WTC11 (cell line): ENCODE measurements at regions not wholly inside any gene's neighbourhood (a gene's known extent, or its start where the extent isn't known, plus 50 kb on each side); places are given as distances from the start of the nearest gene placed in this dataset.

Source experiments
- ATAC-seq: fragments of 200-7000 bp; cut with Tn5 transposase; 2 replicates; pipeline ENCODE4 v1.10.0; 2021; ENCODE audit warnings: mild to moderate bottlenecking, moderate library complexity
- CTCF ChIA-PET: fragments of 300-600 bp; sonication (Branson Sonifier 250); formaldehyde crosslinking; loops from one replicate; lab custom pipeline; 2021; ENCODE audit warnings: antibody characterized with exemption; lab: Charles Lee
- POLR2A ChIA-PET: fragments of 350-600 bp; sonication (Branson Sonifier 250); formaldehyde crosslinking; loops from one replicate; lab custom pipeline; 2021; ENCODE audit warnings: antibody characterized with exemption; lab: Charles Lee
- DNase-seq: peaks from one replicate; pipeline ENCODE4 v3.0.0; 2021; ENCODE audit warnings: low spot score
- H3K27ac Mint-ChIP-seq: 2 replicates; pipeline ENCODE4 v1.8.0; 2021; ENCODE audit warnings: mixed read lengths
- H3K27me3 Mint-ChIP-seq: 2 replicates; pipeline ENCODE4 v1.8.0; 2021; ENCODE audit warnings: low read depth, mild to moderate bottlenecking, moderate library complexity, mixed read lengths
- H3K36me3 Mint-ChIP-seq: 2 replicates; pipeline ENCODE4 v1.8.0; 2021; ENCODE audit warnings: mixed read lengths
- H3K4me1 Mint-ChIP-seq: 2 replicates; pipeline ENCODE4 v1.8.0; 2022; ENCODE audit warnings: mixed read lengths
- H3K4me3 Mint-ChIP-seq: 2 replicates; pipeline ENCODE4 v1.8.0; 2021; ENCODE audit warnings: mild to moderate bottlenecking, moderate library complexity, mixed read lengths
- H3K9me3 Mint-ChIP-seq: 2 replicates; pipeline ENCODE4 v1.8.0; 2021; ENCODE audit warnings: mixed read lengths
- ATF1 ChIP-seq: sonication (generic); formaldehyde crosslinking; IDR thresholded peaks from 2 replicates; pipeline ENCODE4 v1.8.1; 2023; ENCODE audit warnings: mild to moderate bottlenecking, moderate library complexity, missing genetic modification reagents
- CBFB ChIP-seq: sonication (generic); formaldehyde crosslinking; IDR thresholded peaks from 2 replicates; pipeline ENCODE4 v1.8.1; 2022; ENCODE audit warnings: mild to moderate bottlenecking, low read depth, missing genetic modification reagents
- ELF4 ChIP-seq: sonication (generic); formaldehyde crosslinking; IDR thresholded peaks from 2 replicates; pipeline ENCODE4 v1.8.1; 2022; ENCODE audit warnings: low read depth, mild to moderate bottlenecking, moderate library complexity, missing genetic modification reagents
- ETV6 ChIP-seq: sonication (generic); formaldehyde crosslinking; IDR thresholded peaks from 2 replicates; pipeline ENCODE4 v1.8.1; 2022; ENCODE audit warnings: mild to moderate bottlenecking, missing genetic modification reagents
- FOXK1 ChIP-seq: sonication (generic); formaldehyde crosslinking; IDR thresholded peaks from 2 replicates; pipeline ENCODE4 v1.8.0; 2022; ENCODE audit warnings: mild to moderate bottlenecking, moderate library complexity, missing genetic modification reagents
- GABPB1 ChIP-seq: sonication (generic); formaldehyde crosslinking; IDR thresholded peaks from 2 replicates; pipeline ENCODE4 v1.8.1; 2023; ENCODE audit warnings: mild to moderate bottlenecking, missing genetic modification reagents
- JAZF1 ChIP-seq: fragments of 250-450 bp; sonication (Bioruptor Pico); IDR thresholded peaks from 2 replicates; pipeline ENCODE4 v1.9.0; 2021; ENCODE audit warnings: moderate library complexity, mild to moderate bottlenecking, inconsistent platforms
- JUN ChIP-seq: sonication (generic); formaldehyde crosslinking; IDR thresholded peaks from 2 replicates; pipeline ENCODE4 v1.8.0; 2023; ENCODE audit warnings: mild to moderate bottlenecking, missing genetic modification reagents
- NR2C2 ChIP-seq: sonication (generic); formaldehyde crosslinking; IDR thresholded peaks from 2 replicates; pipeline ENCODE4 v1.8.0; 2022; ENCODE audit warnings: mild to moderate bottlenecking, missing genetic modification reagents
- SMAD3 ChIP-seq: sonication (generic); formaldehyde crosslinking; IDR thresholded peaks from 2 replicates; pipeline ENCODE4 v1.8.0; 2022; ENCODE audit warnings: missing genetic modification reagents, mild to moderate bottlenecking, borderline replicate concordance
- SMAD4 ChIP-seq: sonication (generic); formaldehyde crosslinking; IDR thresholded peaks from 2 replicates; pipeline ENCODE4 v1.8.0; 2022; ENCODE audit warnings: mild to moderate bottlenecking, missing genetic modification reagents
- SP1 ChIP-seq: sonication (generic); formaldehyde crosslinking; conservative IDR thresholded peaks from 2 replicates; pipeline ENCODE4 v1.8.1; 2022; ENCODE audit warnings: missing genetic modification reagents
- TCF7 ChIP-seq: sonication (generic); formaldehyde crosslinking; IDR thresholded peaks from 2 replicates; pipeline ENCODE4 v1.8.0; 2022; ENCODE audit warnings: mild to moderate bottlenecking, low read depth, missing genetic modification reagents, moderate library complexity
- TEAD1 ChIP-seq: sonication (generic); formaldehyde crosslinking; IDR thresholded peaks from 2 replicates; pipeline ENCODE4 v1.8.0; 2022; ENCODE audit warnings: mild to moderate bottlenecking, missing genetic modification reagents
- ZNF671 ChIP-seq: fragments of 250-450 bp; sonication (Bioruptor Pico); IDR thresholded peaks from 2 replicates; pipeline ENCODE4 v1.8.0; 2021; ENCODE audit warnings: mild to moderate bottlenecking
- TF ChIP-seq, protein P1 (sequence below): sonication (generic); formaldehyde crosslinking; IDR thresholded peaks from 2 replicates; pipeline ENCODE4 v1.8.1; 2023; ENCODE audit warnings: mild to moderate bottlenecking, missing genetic modification reagents
- TF ChIP-seq, protein P2 (sequence below): sonication (generic); formaldehyde crosslinking; IDR thresholded peaks from 2 replicates; pipeline ENCODE4 v1.8.0; 2022; ENCODE audit warnings: mild to moderate bottlenecking, missing genetic modification reagents
- TF ChIP-seq, protein P3 (sequence below): fragments of 250-450 bp; sonication (Bioruptor Pico); conservative IDR thresholded peaks from 2 replicates; pipeline ENCODE4 v1.9.0; 2021; ENCODE audit warnings: mild to moderate bottlenecking

DNA sequence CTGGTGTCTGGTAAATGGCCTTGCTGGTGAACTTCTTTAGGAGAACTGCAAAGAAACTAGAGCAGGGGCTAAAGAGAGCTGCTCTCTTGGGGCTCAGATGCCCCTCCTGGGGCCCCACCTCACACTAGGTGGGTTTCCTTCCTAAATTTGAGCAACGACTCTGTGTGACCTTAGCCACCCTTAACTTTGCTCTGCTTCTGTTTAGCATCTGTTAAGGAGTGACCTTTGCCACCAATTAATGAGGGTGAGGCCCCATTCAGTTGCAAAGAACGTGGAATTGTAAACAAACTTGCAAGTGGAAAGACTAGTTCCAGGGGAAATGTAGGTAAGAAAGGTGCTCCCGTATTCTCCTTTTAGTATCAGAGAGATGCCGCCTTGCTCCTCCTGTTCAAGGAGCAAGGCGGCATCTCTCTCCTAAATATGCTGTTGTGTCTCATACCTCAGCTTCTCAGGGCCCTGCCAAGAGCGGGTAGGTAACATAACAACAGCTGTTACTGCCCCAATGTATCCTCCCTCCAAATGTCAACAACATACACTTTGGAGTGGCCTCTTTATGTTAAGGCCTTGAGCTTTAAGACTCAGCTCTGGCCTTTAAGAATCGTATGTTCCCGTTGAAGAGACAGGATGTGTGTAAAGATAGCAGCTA lies 77.6 kb upstream of the FUT8 start:
- H3K9me3 Mint-ChIP-seq, result no peaks in the 10 kb centered on the region
- peak; percentile 22 for DNase-seq
- H3K4me3 Mint-ChIP-seq, result peak overlapping the region; percentile 59
- peaks cover 41% of the 10 kb centered on the region for H3K4me1 Mint-ChIP-seq
- peak; percentile 97 for ATAC-seq
- TF ChIP-seq NR2C2 (CRISPR knock-in tag), result peak; percentile 60; the same call in 1 of the 2 replicates
- TF ChIP-seq, protein P1, sequence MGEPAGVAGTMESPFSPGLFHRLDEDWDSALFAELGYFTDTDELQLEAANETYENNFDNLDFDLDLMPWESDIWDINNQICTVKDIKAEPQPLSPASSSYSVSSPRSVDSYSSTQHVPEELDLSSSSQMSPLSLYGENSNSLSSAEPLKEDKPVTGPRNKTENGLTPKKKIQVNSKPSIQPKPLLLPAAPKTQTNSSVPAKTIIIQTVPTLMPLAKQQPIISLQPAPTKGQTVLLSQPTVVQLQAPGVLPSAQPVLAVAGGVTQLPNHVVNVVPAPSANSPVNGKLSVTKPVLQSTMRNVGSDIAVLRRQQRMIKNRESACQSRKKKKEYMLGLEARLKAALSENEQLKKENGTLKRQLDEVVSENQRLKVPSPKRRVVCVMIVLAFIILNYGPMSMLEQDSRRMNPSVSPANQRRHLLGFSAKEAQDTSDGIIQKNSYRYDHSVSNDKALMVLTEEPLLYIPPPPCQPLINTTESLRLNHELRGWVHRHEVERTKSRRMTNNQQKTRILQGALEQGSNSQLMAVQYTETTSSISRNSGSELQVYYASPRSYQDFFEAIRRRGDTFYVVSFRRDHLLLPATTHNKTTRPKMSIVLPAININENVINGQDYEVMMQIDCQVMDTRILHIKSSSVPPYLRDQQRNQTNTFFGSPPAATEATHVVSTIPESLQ (CRISPR knock-in tag), result no peak
- 0 out of 2 replicates have a peak, but pooled peaks have one; percentile 42 for TF ChIP-seq SMAD3 (CRISPR knock-in tag)
- TF ChIP-seq ATF1 (CRISPR knock-in tag), result no peak
- TF ChIP-seq FOXK1 (CRISPR knock-in tag), result peak; percentile 96; the same call in 1 of the 2 replicates
- peak; percentile 40; the same call in 1 of the 2 replicates for TF ChIP-seq SP1
- TF ChIP-seq TEAD1 (CRISPR knock-in tag), result peak; percentile 75; the same call in 1 of the 2 replicates
- TF ChIP-seq, protein P2, sequence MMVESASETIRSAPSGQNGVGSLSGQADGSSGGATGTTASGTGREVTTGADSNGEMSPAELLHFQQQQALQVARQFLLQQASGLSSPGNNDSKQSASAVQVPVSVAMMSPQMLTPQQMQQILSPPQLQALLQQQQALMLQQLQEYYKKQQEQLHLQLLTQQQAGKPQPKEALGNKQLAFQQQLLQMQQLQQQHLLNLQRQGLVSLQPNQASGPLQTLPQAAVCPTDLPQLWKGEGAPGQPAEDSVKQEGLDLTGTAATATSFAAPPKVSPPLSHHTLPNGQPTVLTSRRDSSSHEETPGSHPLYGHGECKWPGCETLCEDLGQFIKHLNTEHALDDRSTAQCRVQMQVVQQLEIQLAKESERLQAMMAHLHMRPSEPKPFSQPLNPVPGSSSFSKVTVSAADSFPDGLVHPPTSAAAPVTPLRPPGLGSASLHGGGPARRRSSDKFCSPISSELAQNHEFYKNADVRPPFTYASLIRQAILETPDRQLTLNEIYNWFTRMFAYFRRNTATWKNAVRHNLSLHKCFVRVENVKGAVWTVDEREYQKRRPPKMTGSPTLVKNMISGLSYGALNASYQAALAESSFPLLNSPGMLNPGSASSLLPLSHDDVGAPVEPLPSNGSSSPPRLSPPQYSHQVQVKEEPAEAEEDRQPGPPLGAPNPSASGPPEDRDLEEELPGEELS (CRISPR knock-in tag), result peak; percentile 87; the same call in 1 of the 2 replicates
- TF ChIP-seq TCF7 (CRISPR knock-in tag), result no peak
- peak; percentile 74 for TF ChIP-seq ETV6 (CRISPR knock-in tag)
- TF ChIP-seq, protein P3, sequence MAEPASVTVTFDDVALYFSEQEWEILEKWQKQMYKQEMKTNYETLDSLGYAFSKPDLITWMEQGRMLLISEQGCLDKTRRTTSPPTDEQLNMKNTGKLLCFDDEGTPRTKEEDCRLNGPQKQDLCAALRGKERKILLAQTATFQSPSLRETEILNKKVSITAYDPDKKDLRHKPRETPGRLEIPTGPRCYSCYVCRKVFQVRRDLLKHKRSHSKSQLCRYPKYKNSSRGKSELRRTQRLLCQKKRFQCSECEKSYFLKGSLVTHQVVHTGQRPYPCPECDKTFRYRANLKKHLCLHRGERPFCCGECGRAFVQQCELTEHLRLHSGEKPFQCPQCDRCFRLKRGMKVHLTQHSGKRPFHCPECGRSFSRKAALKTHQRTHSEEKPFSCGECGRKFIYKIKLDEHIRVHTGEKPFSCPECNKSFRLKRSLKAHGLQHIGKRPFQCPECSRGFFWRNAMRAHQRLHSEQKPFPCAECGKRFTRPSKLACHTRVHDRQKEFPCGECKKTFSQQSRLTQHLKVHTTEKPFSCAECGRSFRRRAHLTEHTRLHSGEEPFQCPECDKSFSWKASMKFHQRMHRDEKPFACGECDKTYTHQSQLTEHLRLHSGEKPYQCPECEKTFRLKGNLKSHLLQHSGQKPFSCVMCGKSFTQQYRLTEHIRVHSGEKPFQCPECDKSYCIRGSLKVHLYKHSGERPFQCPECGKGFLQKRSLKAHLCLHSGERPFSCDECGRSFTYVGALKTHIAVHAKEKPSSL (CRISPR knock-in tag), result no peak
- H3K36me3 Mint-ChIP-seq, result no peaks in the 10 kb centered on the region
- ChIA-PET CTCF (interaction anchor here (1.0 to 1.2 kb wide), 2 partner anchors 48 to 490 kb away, joined by 3 to 6 read pairs; no protein-coding TSS in a partner anchor), POLR2A (interaction anchor here (0.5 to 1.4 kb wide), 2 partner anchors 77 to 124 kb away, joined by 5 to 6 read pairs; no protein-coding TSS in a partner anchor)
- peaks cover 88% of the 10 kb centered on the region for H3K27me3 Mint-ChIP-seq
- H3K27ac Mint-ChIP-seq, result peak overlapping the region; percentile 92

DNA sequence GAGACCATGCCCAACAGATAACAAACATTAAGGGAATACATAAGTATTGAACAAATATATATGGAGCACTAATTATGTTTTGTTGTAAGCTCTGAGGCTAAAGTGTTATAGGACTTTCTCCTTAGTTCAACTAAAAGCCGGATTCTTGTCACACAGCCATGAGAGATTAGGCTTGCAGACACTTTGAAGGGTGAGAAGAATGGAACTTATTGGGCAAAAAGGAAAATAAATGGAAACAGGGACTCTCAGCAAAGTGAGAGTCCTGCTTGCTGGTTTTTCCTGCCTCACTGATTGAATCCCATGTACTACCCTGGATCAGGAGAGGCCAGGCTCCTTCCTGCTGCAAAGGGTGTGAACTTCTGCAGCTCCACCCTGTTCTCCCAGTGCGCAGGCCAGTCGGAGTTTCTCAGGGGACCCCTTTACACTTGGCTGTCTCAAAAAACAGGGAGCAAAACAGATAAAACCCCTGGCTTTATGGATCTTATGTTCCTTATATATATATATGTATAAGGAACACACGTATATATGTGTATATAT lies 77.1 kb upstream of the FUT8 start:
- Mint-ChIP-seq H3K4me1 (peaks cover 36% of the 10 kb centered on the region), H3K36me3 (no peaks in the 10 kb centered on the region), H3K27ac (no peak overlapping the region), H3K27me3 (peaks cover 88% of the 10 kb centered on the region), H3K9me3 (no peaks in the 10 kb centered on the region), H3K4me3 (peak overlapping the region; percentile 29)
- ChIA-PET CTCF (interaction anchor here (1.0 to 1.2 kb wide), 2 partner anchors 49 to 489 kb away, joined by 3 to 6 read pairs; no protein-coding TSS in a partner anchor), POLR2A (no interaction called here)
- no peak for TF ChIP-seq CBFB
- no peak for TF ChIP-seq SMAD4 (CRISPR knock-in tag)
- TF ChIP-seq ZNF671, result no peak
- ATAC-seq (no peak), DNase-seq (no peak)

DNA sequence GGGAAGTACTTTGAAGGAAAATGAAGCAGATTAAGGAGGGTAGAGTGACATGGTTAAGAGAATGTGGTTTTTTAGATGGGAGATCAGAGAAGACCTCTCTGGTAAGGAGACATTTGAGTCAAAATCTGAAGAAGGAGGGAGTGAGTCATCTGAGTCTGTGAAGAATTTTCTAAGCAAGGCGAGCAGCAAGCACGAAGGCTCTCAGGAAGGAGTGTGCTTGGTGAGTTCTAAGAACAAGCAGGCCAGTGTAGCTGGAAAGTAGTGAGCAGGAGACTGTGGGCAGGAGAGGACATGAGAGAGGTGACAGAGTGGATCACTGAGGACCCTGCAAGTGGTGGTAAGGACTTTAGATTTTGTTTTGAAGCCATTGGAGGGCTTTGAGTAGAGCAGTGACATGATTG lies 76.3 kb upstream of the FUT8 start:
- DNase-seq, result no peak
- H3K36me3 Mint-ChIP-seq, result no peaks in the 10 kb centered on the region
- CTCF ChIA-PET, result no interaction called here
- no peak overlapping the region for H3K4me3 Mint-ChIP-seq
- ATAC-seq, result no peak
- TF ChIP-seq JUN (CRISPR knock-in tag) (no peak), JAZF1 (no peak), CBFB (no peak), ELF4 (CRISPR knock-in tag) (no peak), GABPB1 (CRISPR knock-in tag) (no peak)
- TF ChIP-seq, protein P3 (CRISPR knock-in tag), result no peak
- TF ChIP-seq, protein P2 (CRISPR knock-in tag), result no peak
- H3K27ac Mint-ChIP-seq, result no peak overlapping the region
- POLR2A ChIA-PET, result no interaction called here
- H3K9me3 Mint-ChIP-seq, result no peaks in the 10 kb centered on the region
- H3K4me1 Mint-ChIP-seq, result peaks cover 34% of the 10 kb centered on the region
- peaks cover 81% of the 10 kb centered on the region for H3K27me3 Mint-ChIP-seq
